ENCODE measurements at regions not wholly inside any gene's neighbourhood (a gene's known extent, or its start where the extent isn't known, plus 50 kb on each side); places are given as distances from the start of the nearest gene placed in this dataset.

DNA sequence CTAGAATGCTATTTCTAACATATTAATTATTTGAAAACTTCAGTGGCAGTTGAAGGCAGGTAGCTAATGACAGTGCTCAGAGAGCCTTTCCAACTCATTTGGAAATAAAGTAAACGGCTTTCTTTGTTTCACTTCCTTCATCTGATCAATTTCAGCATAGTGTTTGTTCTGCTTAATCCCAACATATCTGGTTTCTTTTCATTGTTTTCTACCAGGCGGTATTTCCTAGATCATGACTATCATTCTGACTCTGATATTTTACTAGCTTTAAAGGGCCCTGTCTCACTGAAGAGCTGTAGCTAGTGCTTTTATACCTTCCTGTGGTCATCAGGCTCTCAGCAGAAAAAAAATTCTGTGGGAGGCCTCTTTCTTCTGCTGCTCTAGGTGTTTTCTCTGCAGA lies 178.6 kb downstream of the RBM26 start:
- no peak for TF ChIP-seq POLR2A (IDR thresholded peaks at IDR 0.05)
- no peak for TF ChIP-seq CTCF (IDR thresholded peaks at IDR 0.05)

Data from adrenal gland (tissue), 5 donors.